MCF 10A (cell line): ENCODE measurements at regions not wholly inside any gene's neighbourhood (a gene's known extent, or its start where the extent isn't known, plus 50 kb on each side); places are given as distances from the start of the nearest gene placed in this dataset.

Experiments used
- BruUV-seq: library from RNA; stranded (reverse); fragments of 400-500 nt; replicated peaks from 2 replicates; lab custom pipeline; 2021; lab: Mats Ljungman, UMichigan
- CTCF ChIA-PET: fragments of 300-600 bp; sonication (Branson Sonifier 250); formaldehyde crosslinking; extraction: SDS; loops from one replicate; lab custom pipeline; 2021; ENCODE audit warnings: antibody characterized with exemption, inconsistent platforms; lab: Yijun Ruan, JAX
- POLR2A ChIA-PET: fragments of 300-600, 350-650 bp; sonication (Branson Sonifier 250); formaldehyde crosslinking; extraction: SDS; loops from one replicate; lab custom pipeline; 2020; ENCODE audit warnings: antibody characterized with exemption, inconsistent platforms; lab: Yijun Ruan, JAX
- DNase-seq: peaks from one replicate; pipeline ENCODE4 v3.0.0-alpha.2; 2018; ENCODE audit not compliant: unreplicated experiment
- H3K27ac Mint-ChIP-seq: one replicate; pipeline ENCODE4 v1.8.0; 2022; ENCODE audit warnings: mild to moderate bottlenecking, low read depth, mixed read lengths; ENCODE audit not compliant: unreplicated experiment
- H3K27me3 Mint-ChIP-seq: one replicate; pipeline ENCODE4 v1.8.0; 2022; ENCODE audit warnings: mixed read lengths; ENCODE audit not compliant: insufficient read depth, unreplicated experiment
- H3K36me3 Mint-ChIP-seq: one replicate; pipeline ENCODE4 v1.8.0; 2022; ENCODE audit warnings: mild to moderate bottlenecking, moderate library complexity, mixed read lengths; ENCODE audit not compliant: insufficient read depth, unreplicated experiment
- H3K4me1 Mint-ChIP-seq: one replicate; pipeline ENCODE4 v1.8.0; 2022; ENCODE audit warnings: mixed read lengths; ENCODE audit not compliant: insufficient read depth, unreplicated experiment
- H3K4me3 Mint-ChIP-seq: one replicate; pipeline ENCODE4 v1.8.0; 2022; ENCODE audit warnings: mild to moderate bottlenecking, moderate library complexity, mixed read lengths; ENCODE audit not compliant: unreplicated experiment
- H3K9me3 Mint-ChIP-seq: one replicate; pipeline ENCODE4 v1.8.0; 2022; ENCODE audit warnings: mixed read lengths; ENCODE audit not compliant: unreplicated experiment
- intact Hi-C: fragments of 100-400 bp; cut with micrococcal nuclease; formaldehyde crosslinking; loops from 2 replicates; pipeline ENCODE4 v1.14.1; 2022
- TF ChIP-seq, protein P1 (sequence below): fragments of 200-600 bp; IDR thresholded peaks from one replicate; pipeline ENCODE4 v1.8.0; 2022; ENCODE audit warnings: antibody characterized with exemption, mild to moderate bottlenecking; ENCODE audit not compliant: unreplicated experiment

- H3K27ac Mint-ChIP-seq = no peak overlapping the region
- POLR2A ChIA-PET = interaction anchor here (0.5 kb wide), 1 partner anchor 1220 kb away, joined by 3 read pairs; no protein-coding TSS in a partner anchor
Measured at GRCh38 chr13:65615506-65615905, 1614.6 kb downstream of the PCDH9 start.

DNA sequence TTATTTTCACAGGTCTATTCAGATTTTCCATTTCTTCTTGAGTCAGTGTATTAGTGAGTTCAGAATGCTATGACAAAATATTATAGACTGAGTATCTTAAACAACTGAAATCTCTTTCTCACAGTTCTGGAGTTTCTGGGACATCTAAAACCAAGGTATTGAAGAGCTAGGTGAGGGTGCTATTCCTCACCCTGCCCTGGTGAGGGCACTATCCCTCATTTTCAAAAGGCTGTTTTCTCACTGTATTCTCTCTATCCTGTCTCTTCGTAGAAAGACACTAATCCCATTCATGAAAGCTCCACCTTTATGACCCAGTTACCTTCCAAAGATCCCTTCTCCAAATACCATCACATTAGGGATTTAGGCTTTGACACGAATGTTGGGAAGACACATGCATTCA, 1617.1 kb downstream of the PCDH9 start:
- CTCF ChIA-PET = interaction anchor here (0.7 kb wide), 1 partner anchor 1323 kb away, joined by 3 read pairs; no protein-coding TSS in a partner anchor
- POLR2A ChIA-PET = no interaction called here
- H3K36me3 Mint-ChIP-seq = no peaks in the 10 kb centered on the region
- no peaks in the 10 kb centered on the region for H3K27me3 Mint-ChIP-seq
- H3K27ac Mint-ChIP-seq = no peak overlapping the region
- no peak overlapping the region for H3K4me3 Mint-ChIP-seq
- H3K9me3 Mint-ChIP-seq = no peaks in the 10 kb centered on the region
- no TSS peak for BruUV-seq
- no peak for DNase-seq
- TF ChIP-seq, protein P1, sequence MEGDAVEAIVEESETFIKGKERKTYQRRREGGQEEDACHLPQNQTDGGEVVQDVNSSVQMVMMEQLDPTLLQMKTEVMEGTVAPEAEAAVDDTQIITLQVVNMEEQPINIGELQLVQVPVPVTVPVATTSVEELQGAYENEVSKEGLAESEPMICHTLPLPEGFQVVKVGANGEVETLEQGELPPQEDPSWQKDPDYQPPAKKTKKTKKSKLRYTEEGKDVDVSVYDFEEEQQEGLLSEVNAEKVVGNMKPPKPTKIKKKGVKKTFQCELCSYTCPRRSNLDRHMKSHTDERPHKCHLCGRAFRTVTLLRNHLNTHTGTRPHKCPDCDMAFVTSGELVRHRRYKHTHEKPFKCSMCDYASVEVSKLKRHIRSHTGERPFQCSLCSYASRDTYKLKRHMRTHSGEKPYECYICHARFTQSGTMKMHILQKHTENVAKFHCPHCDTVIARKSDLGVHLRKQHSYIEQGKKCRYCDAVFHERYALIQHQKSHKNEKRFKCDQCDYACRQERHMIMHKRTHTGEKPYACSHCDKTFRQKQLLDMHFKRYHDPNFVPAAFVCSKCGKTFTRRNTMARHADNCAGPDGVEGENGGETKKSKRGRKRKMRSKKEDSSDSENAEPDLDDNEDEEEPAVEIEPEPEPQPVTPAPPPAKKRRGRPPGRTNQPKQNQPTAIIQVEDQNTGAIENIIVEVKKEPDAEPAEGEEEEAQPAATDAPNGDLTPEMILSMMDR = peak; percentile 22
- no peaks in the 10 kb centered on the region for H3K4me1 Mint-ChIP-seq
- intact Hi-C loops = no loop called here

More at GRCh38 chr13:65615506-65615905, 1614.6 kb downstream of the PCDH9 start:
- intact Hi-C loops = no loop called here
- Mint-ChIP-seq H3K9me3 (no peaks in the 10 kb centered on the region), H3K27me3 (no peaks in the 10 kb centered on the region), H3K4me3 (no peak overlapping the region), H3K36me3 (no peaks in the 10 kb centered on the region), H3K4me1 (no peaks in the 10 kb centered on the region)
- BruUV-seq = no TSS peak
- CTCF ChIA-PET = no interaction called here
- TF ChIP-seq, protein P1 = no peak
- no peak for DNase-seq

GRCh38 chr13:65609350-65609749, 1620.8 kb downstream of the PCDH9 start:
- TF ChIP-seq, protein P1 = no peak
- Mint-ChIP-seq H3K27me3 (no peaks in the 10 kb centered on the region), H3K9me3 (no peaks in the 10 kb centered on the region), H3K27ac (no peak overlapping the region), H3K4me3 (no peak overlapping the region), H3K4me1 (no peaks in the 10 kb centered on the region), H3K36me3 (no peaks in the 10 kb centered on the region)
- CTCF ChIA-PET = no interaction called here
- no peak for DNase-seq
- POLR2A ChIA-PET = no interaction called here
- no TSS peak for BruUV-seq
- intact Hi-C loops = no loop called here

GRCh38 chr13:65606622-65607021, 1623.5 kb downstream of the PCDH9 start:
- no TSS peak for BruUV-seq
- POLR2A ChIA-PET = interaction anchor here (0.5 kb wide), 1 partner anchor 307 kb away, joined by 3 read pairs; no protein-coding TSS in a partner anchor
- TF ChIP-seq, protein P1 = no peak
- H3K9me3 Mint-ChIP-seq = no peaks in the 10 kb centered on the region
- intact Hi-C loops = no loop called here
- H3K27me3 Mint-ChIP-seq = no peaks in the 10 kb centered on the region
- H3K27ac Mint-ChIP-seq = no peak overlapping the region
- CTCF ChIA-PET = no interaction called here
- H3K4me1 Mint-ChIP-seq = no peaks in the 10 kb centered on the region
- no peak overlapping the region for H3K4me3 Mint-ChIP-seq
- no peaks in the 10 kb centered on the region for H3K36me3 Mint-ChIP-seq
- peak; percentile 19 for DNase-seq
